Astrocyte (in vitro differentiated cells and primary cell): ENCODE measurements at regions not wholly inside any gene's neighbourhood (a gene's known extent, or its start where the extent isn't known, plus 50 kb on each side); places are given as distances from the start of the nearest gene placed in this dataset.

ENCODE experiments used
- DNase-seq: peaks from one replicate; pipeline ENCODE4 v3.0.0-alpha.2; 2010; ENCODE audit warnings: low read depth
- FAIRE-seq: peaks from 2 replicates; lab custom pipeline; 2011; peaks lifted over from hg19 to GRCh38; lab: Jason Lieb, UNC
- H2AFZ ChIP-seq: 2 replicates; pipeline ENCODE4 v1.6.0; 2012; ENCODE audit warnings: low read depth, low read length, inconsistent platforms
- H3K27ac ChIP-seq: 2 replicates; pipeline ENCODE4 v1.5.1; 2011; ENCODE audit warnings: low read depth, low read length, inconsistent platforms
- H3K27me3 ChIP-seq: 2 replicates; pipeline ENCODE4 v1.6.0; 2011; ENCODE audit warnings: low read length, inconsistent platforms; ENCODE audit not compliant: insufficient read depth
- H3K36me3 ChIP-seq: 2 replicates; pipeline ENCODE4 v1.5.1; 2011; ENCODE audit warnings: low read length, inconsistent platforms; ENCODE audit not compliant: insufficient read depth
- H3K4me1 ChIP-seq: 2 replicates; pipeline ENCODE4 v1.5.1; 2011; ENCODE audit warnings: low read length, inconsistent platforms; ENCODE audit not compliant: insufficient read depth
- H3K4me2 ChIP-seq: 2 replicates; pipeline ENCODE4 v1.6.0; 2012; ENCODE audit warnings: low read length, inconsistent platforms
- H3K4me3 ChIP-seq: 2 replicates; pipeline ENCODE4 v1.5.1; 2011; ENCODE audit warnings: low read depth, mild to moderate bottlenecking, low read length, inconsistent platforms; ENCODE audit not compliant: insufficient read depth
- H3K79me2 ChIP-seq: 2 replicates; pipeline ENCODE4 v1.6.0; 2012; ENCODE audit warnings: mild to moderate bottlenecking, low read length, inconsistent platforms; ENCODE audit not compliant: insufficient read depth
- H3K9ac ChIP-seq: 2 replicates; pipeline ENCODE4 v1.6.0; 2012; ENCODE audit warnings: mild to moderate bottlenecking, low read length, inconsistent platforms
- H3K9me3 ChIP-seq: 2 replicates; pipeline ENCODE4 v1.5.1; 2012; ENCODE audit warnings: low read depth, mild to moderate bottlenecking, low read length, inconsistent platforms; ENCODE audit not compliant: insufficient read depth
- H4K20me1 ChIP-seq: 2 replicates; pipeline ENCODE4 v1.6.0; 2012; ENCODE audit warnings: low read length, inconsistent platforms; ENCODE audit not compliant: insufficient read depth
- H3K27ac Mint-ChIP-seq: one replicate; pipeline ENCODE4 v1.8.0; 2021; ENCODE audit warnings: mild to moderate bottlenecking, mixed read lengths; ENCODE audit not compliant: unreplicated experiment
- H3K27me3 Mint-ChIP-seq: one replicate; pipeline ENCODE4 v1.8.0; 2021; ENCODE audit warnings: low read depth, mixed read lengths; ENCODE audit not compliant: unreplicated experiment
- H3K36me3 Mint-ChIP-seq: one replicate; pipeline ENCODE4 v1.8.0; 2021; ENCODE audit warnings: low read depth, mixed read lengths; ENCODE audit not compliant: unreplicated experiment
- H3K4me1 Mint-ChIP-seq: one replicate; pipeline ENCODE4 v1.8.0; 2021; ENCODE audit warnings: low read depth, mixed read lengths; ENCODE audit not compliant: unreplicated experiment
- H3K4me3 Mint-ChIP-seq: one replicate; pipeline ENCODE4 v1.8.0; 2021; ENCODE audit warnings: mild to moderate bottlenecking, moderate library complexity, mixed read lengths; ENCODE audit not compliant: unreplicated experiment
- H3K9me3 Mint-ChIP-seq: one replicate; pipeline ENCODE4 v1.8.0; 2021; ENCODE audit warnings: mild to moderate bottlenecking, mixed read lengths; ENCODE audit not compliant: unreplicated experiment
- CTCF ChIP-seq: IDR thresholded peaks from 2 replicates; pipeline ENCODE4 v1.5.1; 2011; ENCODE audit warnings: low read depth, mild to moderate bottlenecking, inconsistent platforms, low read length, moderate library complexity; ENCODE audit not compliant: insufficient read depth
- EZH2 ChIP-seq: IDR thresholded peaks from 2 replicates; pipeline ENCODE4 v1.6.1; 2012; ENCODE audit warnings: mild to moderate bottlenecking, low read length, inconsistent platforms; ENCODE audit not compliant: insufficient read depth

GRCh38 chr5:118593003-118593328, 395.4 kb downstream of the DTWD2 start:
- FAIRE-seq, result no peak
- H3K79me2 ChIP-seq, result no peaks in the 10 kb centered on the region
- peaks cover 2% of the 10 kb centered on the region for H3K27me3 Mint-ChIP-seq

DNA sequence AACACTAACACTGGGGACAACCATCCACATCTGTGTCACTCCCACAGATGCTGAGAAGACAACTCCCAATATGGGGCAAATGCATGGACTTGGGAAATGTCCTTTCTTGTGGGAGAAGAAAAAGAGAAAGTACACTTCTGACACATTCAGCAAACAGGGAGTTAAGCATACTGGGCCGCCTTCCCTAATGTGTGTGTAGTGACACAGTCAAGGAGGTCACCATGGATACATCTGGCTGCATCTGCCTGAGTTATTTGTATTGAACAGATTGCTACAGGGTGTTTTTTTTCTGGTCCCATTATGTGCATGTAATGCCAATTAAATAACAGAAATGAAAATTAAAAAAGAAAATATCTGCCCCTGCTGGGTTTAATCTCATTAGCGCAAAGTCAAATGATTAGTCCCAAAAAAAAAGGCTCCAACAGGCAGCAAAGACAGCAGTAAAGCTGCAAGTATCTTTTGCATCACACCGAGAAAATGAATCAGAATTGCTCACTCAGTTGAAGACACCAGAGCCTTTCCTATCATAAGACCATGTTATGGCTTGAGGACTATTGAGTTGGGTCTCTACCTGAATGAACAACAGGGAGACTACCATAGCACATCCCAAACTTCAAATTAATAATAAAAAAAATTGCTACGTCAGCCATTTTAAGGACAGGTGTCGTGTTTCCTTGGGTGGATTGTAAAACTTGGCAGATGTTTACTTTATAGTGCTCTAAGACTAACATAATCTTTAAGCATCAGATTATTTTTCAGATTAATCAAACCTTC, 395.9 kb downstream of the DTWD2 start:
- Histone ChIP-seq H3K9ac (no peak overlapping the region), H4K20me1 (no peaks in the 10 kb centered on the region), H3K4me3 (no peak overlapping the region), H3K4me2 (no peak overlapping the region), H3K27me3 (peaks cover 3% of the 10 kb centered on the region), H3K9me3 (no peaks in the 10 kb centered on the region), H3K36me3 (no peaks in the 10 kb centered on the region), H3K27ac (no peak overlapping the region), H3K4me1 (no peaks in the 10 kb centered on the region), H2AFZ (no peak overlapping the region), H3K79me2 (no peaks in the 10 kb centered on the region)
- H3K4me1 Mint-ChIP-seq, result no peaks in the 10 kb centered on the region
- H3K27me3 Mint-ChIP-seq, result peaks cover 2% of the 10 kb centered on the region
- FAIRE-seq, result no peak
- TF ChIP-seq EZH2 (no peak), CTCF (no peak)
- H3K27ac Mint-ChIP-seq, result no peak overlapping the region
- no peaks in the 10 kb centered on the region for H3K36me3 Mint-ChIP-seq
- H3K4me3 Mint-ChIP-seq, result no peak overlapping the region
- H3K9me3 Mint-ChIP-seq, result no peaks in the 10 kb centered on the region
- DNase-seq, result no peak

More at GRCh38 chr5:118593003-118593328, 395.4 kb downstream of the DTWD2 start:
- TF ChIP-seq CTCF, result no peak
- TF ChIP-seq EZH2, result no peak
- Histone ChIP-seq H3K9me3 (no peaks in the 10 kb centered on the region), H3K4me3 (no peak overlapping the region), H2AFZ (no peak overlapping the region), H3K4me1 (no peaks in the 10 kb centered on the region), H3K27ac (no peak overlapping the region), H3K4me2 (no peak overlapping the region), H3K9ac (no peak overlapping the region), H3K27me3 (peaks cover 3% of the 10 kb centered on the region), H4K20me1 (no peaks in the 10 kb centered on the region), H3K36me3 (no peaks in the 10 kb centered on the region)
- no peak for DNase-seq
- no peak overlapping the region for H3K27ac Mint-ChIP-seq
- H3K9me3 Mint-ChIP-seq, result no peaks in the 10 kb centered on the region
- H3K36me3 Mint-ChIP-seq, result no peaks in the 10 kb centered on the region
- no peaks in the 10 kb centered on the region for H3K4me1 Mint-ChIP-seq
- H3K4me3 Mint-ChIP-seq, result no peak overlapping the region

DNA sequence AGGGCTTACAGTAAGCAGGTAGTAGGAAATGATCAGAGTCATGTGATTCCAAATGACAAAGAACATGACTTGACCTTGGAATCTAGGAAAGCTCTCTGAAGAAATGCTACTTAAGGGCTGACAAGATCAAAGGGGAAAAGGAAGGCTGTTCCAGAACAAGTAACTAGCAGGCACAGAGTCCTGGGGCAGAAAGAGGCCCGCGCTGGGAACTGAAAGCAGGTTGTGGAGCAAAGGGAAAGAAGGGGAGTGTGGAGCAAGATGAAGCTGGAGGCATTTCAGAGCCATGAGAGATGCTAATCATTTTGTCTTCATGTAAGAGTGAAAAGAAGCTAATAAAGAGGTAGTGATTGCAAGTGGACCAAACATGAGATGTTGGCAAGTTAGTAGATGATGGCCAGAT, 397.5 kb downstream of the DTWD2 start:
- TF ChIP-seq EZH2, result no peak
- TF ChIP-seq CTCF, result no peak

More for the DNA sequence above, 397.5 kb downstream of the DTWD2 start:
- Histone ChIP-seq H3K4me3 (no peak overlapping the region), H3K9me3 (no peaks in the 10 kb centered on the region), H3K79me2 (no peaks in the 10 kb centered on the region), H3K4me2 (no peak overlapping the region), H2AFZ (no peak overlapping the region), H3K27me3 (peaks cover 3% of the 10 kb centered on the region), H3K27ac (no peak overlapping the region), H3K36me3 (no peaks in the 10 kb centered on the region), H4K20me1 (no peaks in the 10 kb centered on the region), H3K9ac (no peak overlapping the region), H3K4me1 (no peaks in the 10 kb centered on the region)
- Mint-ChIP-seq H3K27me3 (peaks cover 2% of the 10 kb centered on the region), H3K4me1 (no peaks in the 10 kb centered on the region), H3K4me3 (no peak overlapping the region), H3K9me3 (no peaks in the 10 kb centered on the region), H3K36me3 (no peaks in the 10 kb centered on the region), H3K27ac (no peak overlapping the region)
- DNase-seq, result no peak
- FAIRE-seq, result no peak
